HCT116 (cell line): ENCODE measurements at regions not wholly inside any gene's neighbourhood (a gene's known extent, or its start where the extent isn't known, plus 50 kb on each side); places are given as distances from the start of the nearest gene placed in this dataset.

Source experiments
- ATAC-seq: fragments of 200-7000 bp; cut with Tn5 transposase; 2 replicates; pipeline ENCODE4 v1.9.1; 2020; ENCODE audit warnings: mild to moderate bottlenecking, moderate library complexity
- BruUV-seq: library from RNA; stranded (reverse); fragments of 400-500 nt; replicated peaks from 2 replicates; lab custom pipeline; 2021; lab: Mats Ljungman, UMichigan
- CTCF ChIA-PET: fragments of 300-600 bp; sonication (Branson Sonifier 250); formaldehyde crosslinking; loops from one replicate; lab custom pipeline; 2021; ENCODE audit warnings: antibody characterized with exemption; lab: Charles Lee
- POLR2A ChIA-PET: fragments of 300-600, 350-600 bp; sonication (Branson Sonifier 250); formaldehyde crosslinking; loops from one replicate; lab custom pipeline; 2021; ENCODE audit warnings: antibody characterized with exemption; lab: Charles Lee
- RAD21 ChIA-PET, 2 experiments: fragments of 300-600 bp; sonication (Branson Sonifier 250); formaldehyde crosslinking; loops; one replicate each; lab custom pipeline; 2023; ENCODE audit warnings: low total read pairs in 2 of 2; ENCODE audit not compliant: uncharacterized antibody in 2 of 2, unreplicated experiment in 2 of 2, low non-redundant PET in 1 of 2; lab: Charles Lee
- DNase-seq: peaks from one replicate; pipeline ENCODE4 v3.0.0-alpha.2; 2010; ENCODE audit warnings: low read depth, low spot score
- H2AFZ ChIP-seq: fragments of 200-600 bp; shearing (Covaris generic), sonication (generic); 2 replicates; pipeline ENCODE4 v1.6.1; 2017; ENCODE audit warnings: low read depth, mixed run types, mixed read lengths, antibody characterized with exemption, low read length; ENCODE audit not compliant: poor library complexity, severe bottlenecking
- H3K27ac ChIP-seq: 2 replicates; pipeline ENCODE4 v1.5.1; 2012; ENCODE audit warnings: low read depth, low read length
- H3K27me3 ChIP-seq: fragments of 200-600 bp; sonication (generic); 2 replicates; pipeline ENCODE4 v1.6.1; 2016; ENCODE audit warnings: mixed run types, low read length, mixed read lengths; ENCODE audit not compliant: insufficient read depth
- H3K36me3 ChIP-seq, 2 experiments: fragments of 200-500 bp in 1 of 2; fragments of 200-600 bp in 1 of 2; sonication (Bioruptor generic) in 1 of 2; sonication (generic) in 1 of 2; 2 replicates each; pipeline versions ENCODE4 v1.5.1 to v1.6.1; 2014 to 2016; ENCODE audit warnings: low read length in 2 of 2, inconsistent platforms in 1 of 2, mixed read lengths in 1 of 2, mixed run types in 1 of 2; ENCODE audit not compliant: insufficient read depth in 2 of 2, control insufficient read depth in 1 of 2
- H3K4me1 ChIP-seq, 2 experiments: fragments of 200-600 bp in 1 of 2; sonication (generic) in 1 of 2; 2 replicates each; pipeline versions ENCODE4 v1.5.1 to v1.6.1; 2012 to 2017; ENCODE audit warnings: low read length in 2 of 2, inconsistent platforms in 1 of 2, mild to moderate bottlenecking in 1 of 2, mixed read lengths in 1 of 2, mixed run types in 1 of 2, moderate library complexity in 1 of 2; ENCODE audit not compliant: insufficient read depth in 2 of 2, control insufficient read depth in 1 of 2
- H3K4me2 ChIP-seq: fragments of 200-600 bp; sonication (generic); 2 replicates; pipeline ENCODE4 v1.6.1; 2017; ENCODE audit warnings: mixed run types, low read length, mixed read lengths
- H3K4me3 ChIP-seq, 2 experiments: fragments of 200-600 bp in 1 of 2; sonication (generic) in 1 of 2; replicated peaks in 1 of 2; 2 replicates each; pipeline ENCODE4 v1.5.1; 2011 to 2016; ENCODE audit warnings: low read length in 2 of 2, control low read depth in 1 of 2, low read depth in 1 of 2, mild to moderate bottlenecking in 1 of 2, mixed read lengths in 1 of 2, mixed run types in 1 of 2
- H3K79me2 ChIP-seq: fragments of 200-600 bp; sonication (generic); 2 replicates; pipeline ENCODE4 v1.6.1; 2017; ENCODE audit warnings: mild to moderate bottlenecking, mixed run types, low read length, moderate library complexity, mixed read lengths; ENCODE audit not compliant: insufficient read depth
- H3K9ac ChIP-seq: fragments of 200-600 bp; sonication (generic); 2 replicates; pipeline ENCODE4 v1.6.1; 2016; ENCODE audit warnings: low read length, mixed read lengths
- H3K9me2 ChIP-seq: fragments of 200-600 bp; sonication (generic), shearing (Covaris generic); 2 replicates; pipeline ENCODE4 v1.6.1; 2017; ENCODE audit warnings: mixed run types, mild to moderate bottlenecking, moderate library complexity; ENCODE audit not compliant: insufficient read depth
- H3K9me3 ChIP-seq, 2 experiments: fragments of 200-500 bp in 1 of 2; fragments of 200-600 bp in 1 of 2; sonication (Bioruptor generic) in 1 of 2; sonication (generic) in 1 of 2; 2 replicates each; pipeline ENCODE4 v1.6.1; 2014 to 2017; ENCODE audit warnings: low read length in 2 of 2, mixed read lengths in 2 of 2, inconsistent platforms in 1 of 2, low read depth in 1 of 2, mild to moderate bottlenecking in 1 of 2, mixed run types in 1 of 2, moderate library complexity in 1 of 2; ENCODE audit not compliant: control insufficient read depth in 1 of 2, insufficient read depth in 1 of 2
- H4K20me1 ChIP-seq: fragments of 200-600 bp; sonication (generic), shearing (Covaris generic); 2 replicates; pipeline ENCODE4 v1.6.1; 2017; ENCODE audit warnings: mixed run types, mild to moderate bottlenecking, moderate library complexity; ENCODE audit not compliant: insufficient read depth
- CBX3 ChIP-seq: IDR thresholded peaks from 2 replicates; pipeline ENCODE4 v1.6.1; 2012; ENCODE audit warnings: low read depth
- ELF1 ChIP-seq: IDR thresholded peaks from 2 replicates; pipeline ENCODE4 v1.6.1; 2012; ENCODE audit warnings: low read depth, borderline replicate concordance
- JUND ChIP-seq: IDR thresholded peaks from 2 replicates; pipeline ENCODE4 v1.6.1; 2012
- POLR2A ChIP-seq: IDR thresholded peaks from 2 replicates; pipeline ENCODE4 v1.7.0; 2011; ENCODE audit warnings: borderline replicate concordance; ENCODE audit not compliant: insufficient read depth, insufficient read length; ENCODE audit errors: extremely low read depth
- POLR2AphosphoS5 ChIP-seq: IDR thresholded peaks from 2 replicates; pipeline ENCODE4 v1.6.1; 2011; ENCODE audit warnings: mild to moderate bottlenecking, low read depth, low read length, moderate library complexity
- RAD21 ChIP-seq: IDR thresholded peaks from 2 replicates; pipeline ENCODE4 v1.6.1; 2012; ENCODE audit warnings: low read depth, mild to moderate bottlenecking
- SIN3A ChIP-seq: IDR thresholded peaks from 2 replicates; pipeline ENCODE4 v1.6.1; 2012; ENCODE audit warnings: low read depth
- TCF7L2 ChIP-seq: IDR thresholded peaks from 2 replicates; pipeline ENCODE4 v1.7.0; 2011; ENCODE audit warnings: borderline replicate concordance, inconsistent platforms; ENCODE audit not compliant: insufficient read depth, insufficient read length; ENCODE audit errors: extremely low read depth
- ZNF274 ChIP-seq: fragments of 200-500 bp; sonication (Bioruptor generic); IDR thresholded peaks from 2 replicates; pipeline ENCODE4 v1.6.1; 2014; ENCODE audit warnings: mild to moderate bottlenecking, low read depth, low read length, inconsistent platforms
- intact Hi-C: fragments of 100-400 bp; cut with micrococcal nuclease; formaldehyde crosslinking; loops from 2 replicates; pipeline ENCODE4 v1.10.0; 2022
- TF ChIP-seq, protein P1 (sequence below), 3 experiments: fragments of 200-600 bp in 1 of 3; sonication (generic) in 1 of 3; IDR thresholded peaks in 2 of 3; conservative IDR thresholded peaks in 1 of 3; 2 replicates each; pipeline ENCODE4 v1.5.1; 2012 to 2017; ENCODE audit warnings: low read depth in 2 of 3, low read length in 2 of 3, antibody characterized with exemption in 1 of 3, borderline replicate concordance in 1 of 3, control low read depth in 1 of 3, mild to moderate bottlenecking in 1 of 3, mixed read lengths in 1 of 3, mixed run types in 1 of 3, moderate library complexity in 1 of 3; ENCODE audit not compliant: insufficient read depth in 1 of 3

DNA sequence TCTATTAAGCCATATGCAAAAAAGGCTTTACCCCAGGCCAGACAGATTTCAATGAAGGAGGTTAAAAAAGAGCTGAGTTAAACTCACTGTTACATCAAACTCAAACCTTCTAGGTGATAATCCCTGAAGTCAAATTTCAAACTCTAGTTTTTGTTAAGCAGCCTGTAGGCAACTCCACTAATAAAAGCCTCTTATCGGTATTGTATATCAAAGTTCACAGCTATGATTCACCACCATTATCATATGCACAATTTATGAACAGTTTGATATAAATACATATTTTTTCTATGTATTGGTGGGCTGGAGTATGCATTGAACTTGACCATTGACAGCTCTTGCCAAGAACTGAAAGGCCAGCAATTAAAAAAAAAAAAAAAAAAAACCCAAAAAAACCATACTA, 308.2 kb downstream of the BTBD3 start:
- ChIA-PET RAD21 (no interaction called here), CTCF (no interaction called here)
- Histone ChIP-seq H3K9me2 (no peaks in the 10 kb centered on the region), H3K79me2 (no peaks in the 10 kb centered on the region), H2AFZ (no peak overlapping the region), H3K27ac (no peak overlapping the region), H3K4me1 (no peaks in the 10 kb centered on the region), H3K36me3 (no peaks in the 10 kb centered on the region), H3K9me3 (peaks cover 8 to 31% of the 10 kb centered on the region in 2 experiments; a peak in 2 of 4 replicates), H4K20me1 (no peaks in the 10 kb centered on the region), H3K4me3 (no peak overlapping the region), H3K9ac (no peak overlapping the region), H3K27me3 (no peaks in the 10 kb centered on the region), H3K4me2 (no peak overlapping the region)
- intact Hi-C loops: no loop called here
- no TSS peak for BruUV-seq
- ATAC-seq (no peak), DNase-seq (no peak)
- TF ChIP-seq ZNF274 (no peak), RAD21 (no peak), CBX3 (no peak), POLR2A (no peak), ELF1 (no peak), JUND (no peak), POLR2AphosphoS5 (no peak), SIN3A (no peak), TCF7L2 (no peak)
- TF ChIP-seq, protein P1, sequence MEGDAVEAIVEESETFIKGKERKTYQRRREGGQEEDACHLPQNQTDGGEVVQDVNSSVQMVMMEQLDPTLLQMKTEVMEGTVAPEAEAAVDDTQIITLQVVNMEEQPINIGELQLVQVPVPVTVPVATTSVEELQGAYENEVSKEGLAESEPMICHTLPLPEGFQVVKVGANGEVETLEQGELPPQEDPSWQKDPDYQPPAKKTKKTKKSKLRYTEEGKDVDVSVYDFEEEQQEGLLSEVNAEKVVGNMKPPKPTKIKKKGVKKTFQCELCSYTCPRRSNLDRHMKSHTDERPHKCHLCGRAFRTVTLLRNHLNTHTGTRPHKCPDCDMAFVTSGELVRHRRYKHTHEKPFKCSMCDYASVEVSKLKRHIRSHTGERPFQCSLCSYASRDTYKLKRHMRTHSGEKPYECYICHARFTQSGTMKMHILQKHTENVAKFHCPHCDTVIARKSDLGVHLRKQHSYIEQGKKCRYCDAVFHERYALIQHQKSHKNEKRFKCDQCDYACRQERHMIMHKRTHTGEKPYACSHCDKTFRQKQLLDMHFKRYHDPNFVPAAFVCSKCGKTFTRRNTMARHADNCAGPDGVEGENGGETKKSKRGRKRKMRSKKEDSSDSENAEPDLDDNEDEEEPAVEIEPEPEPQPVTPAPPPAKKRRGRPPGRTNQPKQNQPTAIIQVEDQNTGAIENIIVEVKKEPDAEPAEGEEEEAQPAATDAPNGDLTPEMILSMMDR (IDR thresholded peaks at IDR 0.05 in 2 of 3, conservative IDR thresholded peaks at IDR 0.05 in 1 of 3; ENCODE audit: borderline replicate concordance in 1 of 3, insufficient read depth in 1 of 3, low read depth in 2 of 3, low read length in 2 of 3): no peak
- TF ChIP-seq, all 23 proteins: peak for 0
- POLR2A ChIA-PET: no interaction called here
